HepG2 (cell line): ENCODE measurements at regions not wholly inside any gene's neighbourhood (a gene's known extent, or its start where the extent isn't known, plus 50 kb on each side); places are given as distances from the start of the nearest gene placed in this dataset.

Experiments used
- BHLHE40 ChIP-seq: IDR thresholded peaks from 2 replicates; pipeline ENCODE4 v1.6.1; 2011; ENCODE audit warnings: low read length, improper control_type of control experiment
- CREBL2 ChIP-seq: sonication (generic); formaldehyde crosslinking; IDR thresholded peaks from 2 replicates; pipeline ENCODE4 v1.8.1; 2023; ENCODE audit warnings: missing genetic modification reagents, mild to moderate bottlenecking, borderline replicate concordance
- DNMT1 ChIP-seq: sonication (generic); formaldehyde crosslinking; IDR thresholded peaks from 2 replicates; pipeline ENCODE4 v1.5.1; 2020; ENCODE audit warnings: mild to moderate bottlenecking, missing genetic modification reagents
- HIVEP1 ChIP-seq: sonication (generic); formaldehyde crosslinking; IDR thresholded peaks from 2 replicates; pipeline ENCODE4 v1.4.0; 2020; ENCODE audit warnings: mild to moderate bottlenecking, missing genetic modification reagents
- NR2F1 ChIP-seq, 2 experiments: fragments of 450-650 bp in 1 of 2; formaldehyde crosslinking in 1 of 2; IDR thresholded peaks; 2 replicates each; pipeline versions ENCODE4 v1.5.0 to v1.6.1; 2016 to 2020; ENCODE audit warnings: mild to moderate bottlenecking in 1 of 2, missing compliant biosample characterization in 1 of 2, missing genetic modification reagents in 1 of 2, moderate library complexity in 1 of 2
- SCMH1 ChIP-seq: sonication (generic); formaldehyde crosslinking; IDR thresholded peaks from 2 replicates; pipeline ENCODE4 v1.9.0; 2021; ENCODE audit warnings: missing genetic modification reagents, mild to moderate bottlenecking, borderline replicate concordance
- TFDP1 ChIP-seq: IDR thresholded peaks from 2 replicates; pipeline ENCODE4 v1.6.1; 2016; ENCODE audit warnings: missing compliant biosample characterization, missing genetic modification reagents, borderline replicate concordance
- TFDP2 ChIP-seq: sonication (generic); formaldehyde crosslinking; IDR thresholded peaks from 2 replicates; pipeline ENCODE4 v1.4.0; 2020; ENCODE audit warnings: missing genetic modification reagents
- THAP11 ChIP-seq: IDR thresholded peaks from 2 replicates; pipeline ENCODE4 v1.6.1; 2016; ENCODE audit warnings: missing biosample characterization, missing genetic modification reagents
- TMF1 ChIP-seq: sonication (generic); formaldehyde crosslinking; IDR thresholded peaks from 2 replicates; pipeline ENCODE4 v1.8.1; 2022; ENCODE audit warnings: low read depth, missing genetic modification reagents
- YEATS4 ChIP-seq: sonication (generic); formaldehyde crosslinking; IDR thresholded peaks from 2 replicates; pipeline ENCODE4 v1.4.0; 2020; ENCODE audit warnings: missing genetic modification reagents, borderline replicate concordance
- ZFX ChIP-seq: sonication (generic); formaldehyde crosslinking; IDR thresholded peaks from 2 replicates; pipeline ENCODE4 v1.4.0; 2020; ENCODE audit warnings: mild to moderate bottlenecking, low read depth, missing genetic modification reagents, moderate library complexity
- ZHX2 ChIP-seq, 2 experiments: sonication (generic) in 1 of 2; formaldehyde crosslinking in 1 of 2; IDR thresholded peaks; 2 replicates each; pipeline versions ENCODE4 v1.6.1 to v1.9.0; 2014 to 2022; ENCODE audit warnings: antibody characterized with exemption in 1 of 2, borderline replicate concordance in 1 of 2, inconsistent platforms in 1 of 2, low read depth in 1 of 2, missing genetic modification reagents in 1 of 2
- ZNF382 ChIP-seq: sonication (generic); formaldehyde crosslinking; IDR thresholded peaks from 2 replicates; pipeline ENCODE4 v1.5.0; 2020; ENCODE audit warnings: missing genetic modification reagents, mild to moderate bottlenecking, borderline replicate concordance
- ZNF547 ChIP-seq: sonication (generic); formaldehyde crosslinking; IDR thresholded peaks from 2 replicates; pipeline ENCODE4 v1.5.1; 2020; ENCODE audit warnings: mild to moderate bottlenecking, missing genetic modification reagents
- ZNF563 ChIP-seq: sonication (generic); formaldehyde crosslinking; IDR thresholded peaks from 2 replicates; pipeline ENCODE4 v1.8.0; 2022; ENCODE audit warnings: mild to moderate bottlenecking, moderate library complexity, missing genetic modification reagents
- ZNF598 ChIP-seq: sonication (generic); formaldehyde crosslinking; IDR thresholded peaks from 2 replicates; pipeline ENCODE4 v1.5.1; 2020; ENCODE audit warnings: mild to moderate bottlenecking, missing genetic modification reagents, borderline replicate concordance
- ZSCAN5A ChIP-seq: sonication (generic); formaldehyde crosslinking; IDR thresholded peaks from 2 replicates; pipeline ENCODE4 v1.8.0; 2022; ENCODE audit warnings: mild to moderate bottlenecking, missing genetic modification reagents, borderline replicate concordance

GRCh38 chr16:31712064-31712540 is 161.5 kb upstream of the ZNF267 start (continued):
- no peak for TF ChIP-seq TMF1 (CRISPR knock-in tag)
- no peak for TF ChIP-seq CREBL2 (CRISPR knock-in tag)
- no peak for TF ChIP-seq BHLHE40
- TF ChIP-seq THAP11 (CRISPR knock-in tag): no peak
- TF ChIP-seq ZFX: no peak
- no peak for TF ChIP-seq ZNF563 (CRISPR knock-in tag)
- TF ChIP-seq SCMH1 (CRISPR knock-in tag): no peak
- no peak; the same call in 1 of the 2 replicates for TF ChIP-seq DNMT1 (CRISPR knock-in tag)
- no peak for TF ChIP-seq HIVEP1 (CRISPR knock-in tag)
- TF ChIP-seq ZNF598: no peak
- no peak for TF ChIP-seq ZHX2 (IDR thresholded peaks at IDR 0.05; ENCODE audit: low read depth)
- no peak for TF ChIP-seq ZHX2 (CRISPR knock-in tag; IDR thresholded peaks at IDR 0.05; ENCODE audit: borderline replicate concordance)
- no peak for TF ChIP-seq ZNF547
- no peak for TF ChIP-seq TFDP2 (CRISPR knock-in tag)
- TF ChIP-seq TFDP1 (CRISPR knock-in tag): no peak
- TF ChIP-seq ZNF382 (CRISPR knock-in tag): no peak
- TF ChIP-seq YEATS4 (CRISPR knock-in tag): no peak
- no peak for TF ChIP-seq NR2F1 (CRISPR knock-in tag; IDR thresholded peaks at IDR 0.05)
- no peak; the same call in 1 of the 2 replicates for TF ChIP-seq ZSCAN5A
